ENCODE measurements at regions not wholly inside any gene's neighbourhood (a gene's known extent, or its start where the extent isn't known, plus 50 kb on each side); places are given as distances from the start of the nearest gene placed in this dataset.

- Histone ChIP-seq H3K4me1 (ENCODE audit: control insufficient read depth, insufficient read depth, low read length) (no peaks in the 10 kb centered on the region), H3K36me3 (ENCODE audit: control insufficient read depth in 2 of 2, insufficient read depth in 1 of 2, low read length in 2 of 2) (no peaks in the 10 kb centered on the region), H3K4me3 (ENCODE audit: low read depth, low read length) (no peak overlapping the region), H3K27ac (ENCODE audit: extremely low read depth, low read depth, low read length) (no peak overlapping the region), H3K9me3 (ENCODE audit: control insufficient read depth, insufficient read depth, low read depth, low read length) (no peaks in the 10 kb centered on the region)
- CTCF ChIA-PET: interaction anchor here (0.6 kb wide), 2 partner anchors 23 to 81 kb away, joined by 3 read pairs; no protein-coding TSS in a partner anchor
- POLR2A ChIA-PET: no interaction called here
- TF ChIP-seq ZNF175 (tag by site-specific recombination; IDR thresholded peaks at IDR 0.05): no peak
- no peak for TF ChIP-seq PBX3 (CRISPR knock-in tag; IDR thresholded peaks at IDR 0.05)
- no peak for TF ChIP-seq ELK4 (IDR thresholded peaks at IDR 0.05; ENCODE audit: borderline replicate concordance, low read depth, low read length)
Observed at GRCh38 chr14:28407996-28408395, 358.6 kb upstream of the FOXG1 start.

- Histone ChIP-seq H3K4me3 (ENCODE audit: low read depth, low read length) (no peak overlapping the region), H3K36me3 (ENCODE audit: control insufficient read depth in 2 of 2, insufficient read depth in 1 of 2, low read length in 2 of 2) (no peaks in the 10 kb centered on the region), H3K27ac (ENCODE audit: extremely low read depth, low read depth, low read length) (no peak overlapping the region), H3K9me3 (ENCODE audit: control insufficient read depth, insufficient read depth, low read depth, low read length) (no peaks in the 10 kb centered on the region), H3K4me1 (ENCODE audit: control insufficient read depth, insufficient read depth, low read length) (no peaks in the 10 kb centered on the region)
- TF ChIP-seq BCL6B (tag by site-specific recombination; IDR thresholded peaks at IDR 0.05): no peak
- TF ChIP-seq ZNF416 (tag by site-specific recombination; IDR thresholded peaks at IDR 0.05): no peak
- no peak for TF ChIP-seq OSR2 (tag by site-specific recombination; IDR thresholded peaks at IDR 0.05)
- no peak for TF ChIP-seq ZNF560 (tag by site-specific recombination; IDR thresholded peaks at IDR 0.05; ENCODE audit: borderline replicate concordance)
- no peak for TF ChIP-seq REST (tag by site-specific recombination; IDR thresholded peaks at IDR 0.05)
- TF ChIP-seq KLF7 (tag by site-specific recombination; IDR thresholded peaks at IDR 0.05; ENCODE audit: borderline replicate concordance): no peak
- no peak for TF ChIP-seq ZNF747 (tag by site-specific recombination; IDR thresholded peaks at IDR 0.05)
- TF ChIP-seq ZNF654 (tag by site-specific recombination; IDR thresholded peaks at IDR 0.05; ENCODE audit: low read depth): no peak
- no peak for TF ChIP-seq ELK4 (IDR thresholded peaks at IDR 0.05; ENCODE audit: borderline replicate concordance, low read depth, low read length)
- TF ChIP-seq ZNF704 (tag by site-specific recombination; IDR thresholded peaks at IDR 0.05): no peak
- TF ChIP-seq SALL2 (tag by site-specific recombination; IDR thresholded peaks at IDR 0.05; ENCODE audit: borderline replicate concordance): no peak
- TF ChIP-seq GLIS1 (tag by site-specific recombination; IDR thresholded peaks at IDR 0.05): no peak
- no peak for TF ChIP-seq BCL11B (tag by site-specific recombination; IDR thresholded peaks at IDR 0.05; ENCODE audit: low read depth)
- no peak for TF ChIP-seq ZNF843 (tag by site-specific recombination; IDR thresholded peaks at IDR 0.05)
- no peak for TF ChIP-seq OVOL3 (tag by site-specific recombination; IDR thresholded peaks at IDR 0.05)
- no peak for TF ChIP-seq ZNF830 (tag by site-specific recombination; IDR thresholded peaks at IDR 0.05; ENCODE audit: low read depth)
- TF ChIP-seq CTCF (tag by site-specific recombination; IDR thresholded peaks at IDR 0.05): no peak
- no peak for TF ChIP-seq ZNF211 (tag by site-specific recombination; IDR thresholded peaks at IDR 0.05; ENCODE audit: low read depth)
- ChIA-PET CTCF (no interaction called here), POLR2A (no interaction called here)
Observed at GRCh38 chr14:28412077-28412476, 354.5 kb upstream of the FOXG1 start.

All from HEK293 (cell line).